Osteoblast (primary cell): ENCODE measurements at regions not wholly inside any gene's neighbourhood (a gene's known extent, or its start where the extent isn't known, plus 50 kb on each side); places are given as distances from the start of the nearest gene placed in this dataset.

Experiments
- DNase-seq: peaks from one replicate; pipeline ENCODE4 v3.0.0; 2011; ENCODE audit warnings: low spot score, mixed read lengths; ENCODE audit not compliant: insufficient read length; ENCODE audit errors: missing footprints
- H2AFZ ChIP-seq: 2 replicates; pipeline ENCODE4 v1.6.0; 2011; ENCODE audit warnings: mild to moderate bottlenecking, low read length
- H3K27ac ChIP-seq: 2 replicates; pipeline ENCODE4 v1.5.1; 2011; ENCODE audit warnings: mild to moderate bottlenecking, low read depth, low read length, moderate library complexity
- H3K27me3 ChIP-seq: 2 replicates; pipeline ENCODE4 v1.6.0; 2012; ENCODE audit warnings: mild to moderate bottlenecking, control low read depth, inconsistent platforms, low read length, moderate library complexity; ENCODE audit not compliant: insufficient read depth
- H3K36me3 ChIP-seq: 2 replicates; pipeline ENCODE4 v1.5.1; 2011; ENCODE audit warnings: mild to moderate bottlenecking, low read length, control low read depth, moderate library complexity; ENCODE audit not compliant: insufficient read depth
- H3K4me1 ChIP-seq: 2 replicates; pipeline ENCODE4 v1.5.1; 2011; ENCODE audit warnings: mild to moderate bottlenecking, low read length, control low read depth, moderate library complexity; ENCODE audit not compliant: insufficient read depth
- H3K4me2 ChIP-seq: 2 replicates; pipeline ENCODE4 v1.6.0; 2011; ENCODE audit warnings: mild to moderate bottlenecking, low read length; ENCODE audit not compliant: insufficient read depth
- H3K4me3 ChIP-seq: fragments of 200-600 bp; sonication (generic); 3 replicates; pipeline ENCODE4 v1.5.1; 2012; ENCODE audit warnings: mild to moderate bottlenecking, low read length, inconsistent platforms; ENCODE audit not compliant: insufficient read depth
- H3K79me2 ChIP-seq: 2 replicates; pipeline ENCODE4 v1.6.0; 2012; ENCODE audit warnings: mild to moderate bottlenecking, low read length, control low read depth, inconsistent platforms; ENCODE audit not compliant: insufficient read depth
- H3K9me3 ChIP-seq: 2 replicates; pipeline ENCODE4 v1.5.1; 2011; ENCODE audit warnings: low read depth, low read length, control low read depth
- H4K20me1 ChIP-seq: 2 replicates; pipeline ENCODE4 v1.6.0; 2012; ENCODE audit warnings: mild to moderate bottlenecking, low read length, control low read depth; ENCODE audit not compliant: insufficient read depth
- TF ChIP-seq, protein P1 (sequence below): IDR thresholded peaks from 2 replicates; pipeline ENCODE4 v1.5.1; 2011; ENCODE audit warnings: mild to moderate bottlenecking, low read depth, low read length, moderate library complexity; ENCODE audit errors: extremely low read depth

DNA sequence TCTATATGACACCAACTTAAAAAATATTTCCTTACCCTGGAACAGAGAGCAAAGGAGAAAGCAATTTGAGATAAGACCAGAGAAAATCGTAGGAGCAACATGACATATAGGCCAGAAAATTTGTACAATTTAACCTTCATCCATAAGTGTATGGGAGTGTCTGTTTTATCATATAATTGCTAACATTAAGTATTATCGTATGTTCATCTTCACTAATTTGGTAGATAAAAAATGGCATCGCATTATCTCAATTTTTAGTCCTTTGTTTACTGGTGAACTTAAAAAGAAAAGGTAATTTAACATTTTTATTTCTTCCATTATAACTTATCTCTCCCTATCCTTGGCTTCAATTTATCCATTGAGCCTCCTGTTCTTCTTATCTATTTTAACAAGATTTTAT is 873.4 kb downstream of the KCNMA1 start:
- peaks cover 6% of the 10 kb centered on the region for H3K27me3 ChIP-seq
- no peak overlapping the region for H3K4me2 ChIP-seq
- no peak overlapping the region for H3K4me3 ChIP-seq
- no peaks in the 10 kb centered on the region for H3K36me3 ChIP-seq
- no peaks in the 10 kb centered on the region for H3K9me3 ChIP-seq
- no peak overlapping the region for H3K27ac ChIP-seq
- no peak overlapping the region for H2AFZ ChIP-seq
- no peaks in the 10 kb centered on the region for H3K4me1 ChIP-seq
- no peaks in the 10 kb centered on the region for H4K20me1 ChIP-seq
- DNase-seq = no peak
- H3K79me2 ChIP-seq = no peaks in the 10 kb centered on the region
- TF ChIP-seq, protein P1, sequence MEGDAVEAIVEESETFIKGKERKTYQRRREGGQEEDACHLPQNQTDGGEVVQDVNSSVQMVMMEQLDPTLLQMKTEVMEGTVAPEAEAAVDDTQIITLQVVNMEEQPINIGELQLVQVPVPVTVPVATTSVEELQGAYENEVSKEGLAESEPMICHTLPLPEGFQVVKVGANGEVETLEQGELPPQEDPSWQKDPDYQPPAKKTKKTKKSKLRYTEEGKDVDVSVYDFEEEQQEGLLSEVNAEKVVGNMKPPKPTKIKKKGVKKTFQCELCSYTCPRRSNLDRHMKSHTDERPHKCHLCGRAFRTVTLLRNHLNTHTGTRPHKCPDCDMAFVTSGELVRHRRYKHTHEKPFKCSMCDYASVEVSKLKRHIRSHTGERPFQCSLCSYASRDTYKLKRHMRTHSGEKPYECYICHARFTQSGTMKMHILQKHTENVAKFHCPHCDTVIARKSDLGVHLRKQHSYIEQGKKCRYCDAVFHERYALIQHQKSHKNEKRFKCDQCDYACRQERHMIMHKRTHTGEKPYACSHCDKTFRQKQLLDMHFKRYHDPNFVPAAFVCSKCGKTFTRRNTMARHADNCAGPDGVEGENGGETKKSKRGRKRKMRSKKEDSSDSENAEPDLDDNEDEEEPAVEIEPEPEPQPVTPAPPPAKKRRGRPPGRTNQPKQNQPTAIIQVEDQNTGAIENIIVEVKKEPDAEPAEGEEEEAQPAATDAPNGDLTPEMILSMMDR = no peak

DNA sequence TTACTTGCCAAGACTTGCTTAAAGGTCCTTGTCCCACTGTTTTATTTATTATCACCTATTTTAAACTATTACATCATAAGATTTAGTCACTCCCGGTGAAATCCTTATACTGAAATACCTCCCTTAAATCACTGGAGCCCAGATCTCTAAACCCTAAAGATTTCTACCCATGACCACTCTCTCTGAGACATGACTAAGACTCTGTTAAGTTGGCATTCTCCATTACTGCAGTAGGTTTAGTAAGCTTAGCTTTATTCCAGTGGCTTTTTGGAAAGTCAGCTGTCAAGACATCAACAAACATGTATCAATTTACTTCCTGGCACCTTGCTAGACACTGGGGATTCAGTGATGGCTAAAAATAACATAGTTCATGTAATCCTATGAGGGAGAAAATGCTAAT is 874.2 kb downstream of the KCNMA1 start:
- TF ChIP-seq, protein P1 = no peak
- Histone ChIP-seq H4K20me1 (no peaks in the 10 kb centered on the region), H3K27ac (no peak overlapping the region), H3K36me3 (no peaks in the 10 kb centered on the region), H3K4me2 (no peak overlapping the region), H3K79me2 (no peaks in the 10 kb centered on the region), H3K27me3 (peaks cover 6% of the 10 kb centered on the region), H2AFZ (no peak overlapping the region), H3K9me3 (no peaks in the 10 kb centered on the region), H3K4me1 (no peaks in the 10 kb centered on the region), H3K4me3 (no peak overlapping the region)
- DNase-seq = no peak

DNA sequence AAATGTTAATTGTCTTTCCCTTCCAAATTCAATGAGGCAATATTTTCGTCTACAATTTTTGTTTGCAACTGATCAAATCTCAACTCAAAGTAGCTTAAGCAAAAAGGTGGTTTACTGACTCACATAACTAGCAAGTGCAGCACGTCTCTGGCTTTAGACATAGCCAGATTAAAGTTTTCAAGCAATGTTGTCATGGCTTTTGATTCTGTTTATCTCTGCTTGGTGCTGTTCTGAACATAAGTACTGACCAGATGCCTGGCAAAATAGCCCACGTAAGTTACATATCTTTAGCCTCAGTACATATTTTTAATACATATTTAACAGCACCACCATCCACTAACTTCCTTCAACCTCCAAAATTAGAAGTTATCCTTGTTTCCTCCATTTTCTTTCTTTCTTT is 877.9 kb downstream of the KCNMA1 start:
- no peaks in the 10 kb centered on the region for H3K36me3 ChIP-seq
- DNase-seq = no peak
- H3K79me2 ChIP-seq = no peaks in the 10 kb centered on the region
- H3K9me3 ChIP-seq = no peaks in the 10 kb centered on the region
- no peak overlapping the region for H2AFZ ChIP-seq
- TF ChIP-seq, protein P1 = no peak
- H4K20me1 ChIP-seq = no peaks in the 10 kb centered on the region
- H3K27me3 ChIP-seq = peaks cover 6% of the 10 kb centered on the region
- no peak overlapping the region for H3K4me3 ChIP-seq
- H3K4me1 ChIP-seq = no peaks in the 10 kb centered on the region
- H3K4me2 ChIP-seq = no peak overlapping the region
- H3K27ac ChIP-seq = no peak overlapping the region

DNA sequence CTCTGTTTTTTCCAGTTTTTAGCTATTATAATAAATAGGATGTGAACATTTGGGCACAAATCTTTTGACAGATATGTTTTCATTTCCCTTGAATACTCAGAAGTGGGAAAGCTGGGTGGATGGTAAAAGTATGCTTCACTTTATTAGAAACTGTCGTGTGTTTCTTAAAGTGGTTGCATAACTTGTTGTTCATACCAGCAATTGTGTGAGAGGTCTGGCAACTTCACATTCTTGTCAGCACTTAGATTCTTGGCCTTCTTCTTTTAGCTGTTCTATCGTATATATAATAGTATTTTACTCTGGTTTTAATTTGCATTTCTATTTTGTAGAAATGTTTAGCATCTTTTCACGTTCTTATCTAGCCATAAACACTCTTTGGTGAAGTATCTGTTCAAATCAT is 894.4 kb downstream of the KCNMA1 start:
- no peak overlapping the region for H3K4me3 ChIP-seq
- DNase-seq = no peak
- H3K9me3 ChIP-seq = no peaks in the 10 kb centered on the region
- H3K4me2 ChIP-seq = no peak overlapping the region
- TF ChIP-seq, protein P1 = no peak
- no peaks in the 10 kb centered on the region for H4K20me1 ChIP-seq
- H2AFZ ChIP-seq = no peak overlapping the region
- no peak overlapping the region for H3K27ac ChIP-seq
- no peaks in the 10 kb centered on the region for H3K36me3 ChIP-seq
- H3K4me1 ChIP-seq = no peaks in the 10 kb centered on the region
- no peaks in the 10 kb centered on the region for H3K79me2 ChIP-seq
- peaks cover 4% of the 10 kb centered on the region for H3K27me3 ChIP-seq
